D721Med (cell line): ENCODE measurements at regions not wholly inside any gene's neighbourhood (a gene's known extent, or its start where the extent isn't known, plus 50 kb on each side); places are given as distances from the start of the nearest gene placed in this dataset.
A peak's percentile ranks its signal among the peaks of the same experiment; 100 is the strongest.
"Not testable (repeated sequence)": the region's sequence is repeated elsewhere in the genome, so short reads cannot be mapped to it uniquely, and the experiment has no call there.

Experiments used
- DNase-seq: peaks from one replicate; pipeline ENCODE4 v3.0.0; 2011; ENCODE audit warnings: low spot score; ENCODE audit not compliant: insufficient read length
- FAIRE-seq: peaks from 2 replicates; lab custom pipeline; 2011; peaks lifted over from hg19 to GRCh38; lab: Jason Lieb, UNC
- CTCF ChIP-seq: IDR thresholded peaks from 2 replicates; pipeline ENCODE4 v1.5.1; 2012; ENCODE audit warnings: mild to moderate bottlenecking, control low read depth; ENCODE audit not compliant: insufficient read depth; ENCODE audit errors: missing control alignments

GRCh38 chr5:143594902-143595818, 191.7 kb upstream of the NR3C1 start:
- FAIRE-seq (peak; percentile 81), DNase-seq (no peak)

DNA sequence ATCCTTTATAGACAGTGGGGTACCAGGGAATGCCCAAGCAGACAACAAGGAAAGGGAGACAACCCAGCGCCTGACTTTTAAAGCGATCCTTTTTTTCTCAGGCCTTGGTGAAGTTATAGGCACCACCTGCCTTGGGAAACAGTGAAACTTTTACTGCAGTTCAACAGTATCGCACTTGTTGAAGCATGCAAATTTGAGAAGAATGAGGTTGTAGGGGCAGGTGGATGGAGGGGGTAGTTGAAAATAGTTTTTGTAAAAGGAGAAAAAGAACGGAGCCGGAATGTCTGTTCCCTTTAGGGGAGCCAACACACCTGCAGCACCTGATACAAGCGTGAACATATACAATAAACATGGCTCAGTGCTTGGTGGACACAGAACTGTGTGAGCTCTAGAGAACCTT, 190.2 kb upstream of the NR3C1 start:
- DNase-seq (no peak), FAIRE-seq (no peak)
- no peak for TF ChIP-seq CTCF

More at GRCh38 chr5:143594902-143595818, 191.7 kb upstream of the NR3C1 start:
- no peak for TF ChIP-seq CTCF

GRCh38 chr5:143592648-143593047, 189.2 kb upstream of the NR3C1 start:
- no peak for FAIRE-seq
- TF ChIP-seq CTCF: no peak
- no peak for DNase-seq

- DNase-seq (no peak), FAIRE-seq (no peak)
- no peak for TF ChIP-seq CTCF
Observed at GRCh38 chr5:143588933-143589662, 185.6 kb upstream of the NR3C1 start.

DNA sequence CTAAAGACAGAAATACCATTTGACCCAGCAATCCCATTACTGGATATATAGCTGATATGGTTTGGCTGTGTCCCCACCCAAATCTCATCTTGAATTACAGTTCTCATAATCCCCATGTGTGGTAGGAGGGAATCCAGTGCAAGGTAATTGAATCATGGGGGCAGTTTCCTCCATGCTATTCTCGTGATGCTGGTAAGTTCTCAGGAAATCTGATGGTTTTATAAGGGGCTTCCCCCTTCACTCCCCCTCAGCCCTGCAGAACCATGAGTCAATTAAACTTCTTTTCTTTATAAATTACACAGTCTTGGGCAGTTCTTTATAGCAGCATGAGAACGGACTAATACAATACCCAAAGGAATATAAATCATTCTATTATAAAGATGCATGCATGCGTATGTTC, 184.6 kb upstream of the NR3C1 start:
- not testable (repeated sequence) for FAIRE-seq, DNase-seq

- FAIRE-seq (no peak), DNase-seq (no peak)
- no peak for TF ChIP-seq CTCF
Observed at GRCh38 chr5:143586781-143587362, 183.4 kb upstream of the NR3C1 start.

DNA sequence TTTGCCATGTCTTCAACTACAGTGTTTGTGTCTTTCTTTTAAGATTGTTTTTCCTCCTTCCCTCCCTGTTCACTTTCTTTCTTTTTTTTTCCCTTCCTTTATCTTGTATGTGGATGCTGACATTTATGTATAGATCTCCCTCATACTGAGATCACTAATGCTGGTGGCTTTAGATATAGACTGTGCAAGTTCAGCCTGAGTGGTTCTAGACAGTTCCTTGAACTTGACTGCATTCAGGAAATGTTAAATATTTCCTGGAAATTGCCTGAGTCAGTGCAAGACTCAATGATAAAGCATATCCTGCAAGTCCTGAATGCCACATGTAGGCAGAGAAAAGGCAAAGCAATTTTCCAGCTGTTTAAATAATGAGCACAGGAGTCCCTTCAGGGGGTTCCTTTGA, 182.5 kb upstream of the NR3C1 start:
- DNase-seq (no peak), FAIRE-seq (no peak)
- no peak for TF ChIP-seq CTCF
